Urinary bladder (tissue), 3 donors: ENCODE measurements at regions not wholly inside any gene's neighbourhood (a gene's known extent, or its start where the extent isn't known, plus 50 kb on each side); places are given as distances from the start of the nearest gene placed in this dataset.

ENCODE experiments used
- DNase-seq: peaks from one replicate; pipeline ENCODE4 v3.0.0-alpha.2; 2015; ENCODE audit errors: extremely low spot score
- H3K27ac ChIP-seq: one replicate; pipeline ENCODE4 v1.5.1; 2013; ENCODE audit warnings: low read depth, mild to moderate bottlenecking, moderate library complexity
- H3K36me3 ChIP-seq: one replicate; pipeline ENCODE4 v1.6.1; 2013; ENCODE audit warnings: mild to moderate bottlenecking, moderate library complexity; ENCODE audit not compliant: insufficient read depth
- H3K4me1 ChIP-seq: one replicate; pipeline ENCODE4 v1.6.1; 2013; ENCODE audit warnings: mild to moderate bottlenecking, moderate library complexity; ENCODE audit not compliant: insufficient read depth
- H3K4me3 ChIP-seq: one replicate; pipeline ENCODE4 v1.5.1; 2013; ENCODE audit warnings: low read depth, low read length
- WGBS: extraction: QIAGEN DNeasy Blood & Tissue Kit; methylation state at CpG from one replicate; pipeline ENCODE4 v1.1.7; 2013; 5-methylcytosine and 5-hydroxymethylcytosine counted together
- donor health status: healthy with polysubstance abuse.
- donor health status: healthy.

GRCh38 chr14:85439696-85440328 is 90.1 kb upstream of the FLRT2 start:
- H3K4me1 ChIP-seq = no peaks in the 10 kb centered on the region
- no peak for DNase-seq
- no peaks in the 10 kb centered on the region for H3K36me3 ChIP-seq
- H3K4me3 ChIP-seq = no peak overlapping the region
- no peak overlapping the region for H3K27ac ChIP-seq
- WGBS = 57% methylated on average over 4 of the region's 4 CpGs

DNA sequence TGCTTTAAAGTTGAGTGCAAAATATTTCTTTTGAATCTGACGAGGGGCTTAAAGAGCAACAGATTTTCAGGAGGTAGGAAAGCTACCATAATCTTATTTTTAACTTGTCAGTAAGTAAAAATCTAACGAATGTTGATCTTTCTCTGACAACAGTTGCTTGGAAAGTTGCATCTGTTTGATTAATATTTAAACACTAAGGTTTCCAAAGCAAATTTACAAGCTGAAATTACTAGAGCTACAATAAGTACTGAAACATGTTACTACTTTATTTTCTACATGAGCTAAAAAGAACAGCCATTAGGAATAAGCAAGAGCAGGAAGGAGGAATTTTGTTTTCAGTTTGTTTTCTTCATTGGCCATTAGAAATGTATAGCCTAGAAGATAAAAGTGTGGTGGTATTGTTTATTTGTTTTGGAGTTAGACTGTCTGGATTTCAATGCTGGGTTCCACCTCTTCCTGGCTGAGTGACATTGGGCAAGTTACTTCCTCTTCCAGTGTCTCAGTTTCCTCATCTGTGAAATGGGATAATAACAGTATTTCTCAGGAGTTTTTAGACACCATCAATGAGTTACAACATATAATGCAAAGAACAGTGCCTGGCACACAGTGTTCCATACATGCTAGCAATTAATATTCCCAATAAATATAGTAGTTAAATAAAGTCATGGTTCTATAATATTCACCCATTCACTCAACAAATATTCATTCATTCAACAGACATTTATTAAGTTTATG is 87.9 kb upstream of the FLRT2 start:
- WGBS = 88% methylated on average over 2 of the region's 2 CpGs
- no peak for DNase-seq
- Histone ChIP-seq H3K27ac (no peak overlapping the region), H3K36me3 (no peaks in the 10 kb centered on the region), H3K4me3 (no peak overlapping the region), H3K4me1 (no peaks in the 10 kb centered on the region)

- Histone ChIP-seq H3K36me3 (no peaks in the 10 kb centered on the region), H3K4me3 (no peak overlapping the region), H3K4me1 (no peaks in the 10 kb centered on the region), H3K27ac (no peak overlapping the region)
- WGBS = 99% methylated on average over 1 of the region's 1 CpG
- no peak for DNase-seq
Measured at GRCh38 chr14:85442996-85443395, 86.9 kb upstream of the FLRT2 start.

- DNase-seq = no peak
- Histone ChIP-seq H3K36me3 (no peaks in the 10 kb centered on the region), H3K4me3 (no peak overlapping the region), H3K4me1 (no peaks in the 10 kb centered on the region), H3K27ac (no peak overlapping the region)
- WGBS = 77% methylated on average over 3 of the region's 3 CpGs
Measured at GRCh38 chr14:85444635-85445034, 85.3 kb upstream of the FLRT2 start.

DNA sequence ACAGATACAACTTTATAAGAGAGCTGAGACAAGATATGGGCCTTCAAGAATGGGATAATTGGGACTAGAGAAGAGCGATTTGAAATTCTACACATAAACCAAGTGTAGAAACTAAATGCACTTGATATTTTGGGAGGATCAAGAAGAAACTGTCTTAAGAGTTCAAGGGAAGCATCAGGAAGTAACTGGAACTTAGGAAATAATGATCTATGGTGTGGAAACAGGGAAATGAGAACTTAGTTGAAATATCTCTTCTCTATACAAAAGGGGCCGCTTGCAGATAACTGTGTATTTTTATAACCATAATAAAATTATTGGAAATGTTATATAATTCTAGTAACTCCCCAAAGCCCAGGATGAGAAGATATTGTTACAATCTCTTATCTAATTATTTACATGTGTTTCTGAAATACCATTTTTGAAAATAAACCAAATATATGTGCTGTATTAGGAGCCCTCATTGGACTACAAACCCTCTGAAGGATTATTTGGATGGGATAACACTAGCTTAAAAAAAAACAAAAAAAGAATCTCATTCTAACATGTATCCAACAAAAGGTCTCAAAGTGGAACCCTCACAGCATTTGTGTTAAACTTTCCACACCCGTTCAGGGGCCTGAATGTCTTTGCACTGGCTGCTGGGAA is 84.7 kb upstream of the FLRT2 start:
- 72% methylated on average over 3 of the region's 3 CpGs for WGBS
- no peak overlapping the region for H3K27ac ChIP-seq
- H3K4me1 ChIP-seq = no peaks in the 10 kb centered on the region
- H3K36me3 ChIP-seq = no peaks in the 10 kb centered on the region
- no peak for DNase-seq
- H3K4me3 ChIP-seq = no peak overlapping the region

- Histone ChIP-seq H3K36me3 (no peaks in the 10 kb centered on the region), H3K4me3 (no peak overlapping the region), H3K27ac (no peak overlapping the region), H3K4me1 (no peaks in the 10 kb centered on the region)
- WGBS = 93% methylated on average over 2 of the region's 2 CpGs
- DNase-seq = no peak
Measured at GRCh38 chr14:85447883-85448282, 82.1 kb upstream of the FLRT2 start.

GRCh38 chr14:85451421-85451820 is 78.5 kb upstream of the FLRT2 start:
- Histone ChIP-seq H3K27ac (no peak overlapping the region), H3K36me3 (no peaks in the 10 kb centered on the region), H3K4me1 (no peaks in the 10 kb centered on the region), H3K4me3 (no peak overlapping the region)
- DNase-seq = no peak

DNA sequence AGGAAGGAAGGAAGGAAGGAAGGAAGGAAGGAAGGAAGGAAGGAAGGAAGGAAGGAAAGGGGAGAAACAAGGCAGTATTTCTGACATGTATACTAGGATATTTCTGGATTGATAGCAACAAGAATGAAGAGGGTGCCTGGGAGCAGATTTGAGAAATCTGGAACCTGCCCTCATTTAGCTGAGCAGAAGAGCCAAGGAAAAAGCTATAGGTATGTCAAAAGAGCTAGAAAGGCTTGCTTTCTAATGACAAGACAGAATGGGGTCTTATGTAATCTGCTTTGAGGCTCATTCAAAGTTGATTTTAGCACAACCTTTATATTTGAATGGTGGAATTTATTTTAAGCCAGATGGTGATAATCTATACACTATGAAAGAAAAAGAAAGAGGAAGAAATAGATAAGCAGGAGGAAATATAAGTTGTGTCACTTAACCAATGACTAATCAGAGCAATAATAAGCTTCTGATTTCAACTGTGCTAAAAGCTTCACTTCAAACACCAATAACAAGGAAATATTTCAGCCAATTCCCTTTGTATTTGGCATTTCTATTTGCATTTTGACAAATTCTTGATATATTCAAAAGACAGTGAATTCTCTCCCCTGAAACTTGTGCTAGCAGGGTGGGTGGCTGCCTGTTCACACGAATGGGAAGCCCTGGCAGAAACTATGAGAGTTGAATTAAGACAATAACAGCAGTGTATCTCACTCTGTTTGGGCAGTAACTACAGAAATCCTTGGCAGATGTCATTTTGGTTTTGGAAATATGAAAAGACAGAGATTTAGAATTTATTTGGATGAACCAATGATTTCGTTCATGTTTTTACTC is 76.3 kb upstream of the FLRT2 start:
- no peak overlapping the region for H3K27ac ChIP-seq
- WGBS = 66% methylated on average over 2 of the region's 2 CpGs

GRCh38 chr14:85454226-85454813 is 75.6 kb upstream of the FLRT2 start:
- H3K36me3 ChIP-seq = no peaks in the 10 kb centered on the region
- no peak for DNase-seq
- no peak overlapping the region for H3K4me3 ChIP-seq
- 91% methylated on average over 3 of the region's 3 CpGs for WGBS
- H3K27ac ChIP-seq = no peak overlapping the region
- H3K4me1 ChIP-seq = no peaks in the 10 kb centered on the region

More for the DNA sequence above, 76.3 kb upstream of the FLRT2 start:
- Histone ChIP-seq H3K4me1 (no peaks in the 10 kb centered on the region), H3K36me3 (no peaks in the 10 kb centered on the region), H3K4me3 (no peak overlapping the region)
- no peak for DNase-seq

DNA sequence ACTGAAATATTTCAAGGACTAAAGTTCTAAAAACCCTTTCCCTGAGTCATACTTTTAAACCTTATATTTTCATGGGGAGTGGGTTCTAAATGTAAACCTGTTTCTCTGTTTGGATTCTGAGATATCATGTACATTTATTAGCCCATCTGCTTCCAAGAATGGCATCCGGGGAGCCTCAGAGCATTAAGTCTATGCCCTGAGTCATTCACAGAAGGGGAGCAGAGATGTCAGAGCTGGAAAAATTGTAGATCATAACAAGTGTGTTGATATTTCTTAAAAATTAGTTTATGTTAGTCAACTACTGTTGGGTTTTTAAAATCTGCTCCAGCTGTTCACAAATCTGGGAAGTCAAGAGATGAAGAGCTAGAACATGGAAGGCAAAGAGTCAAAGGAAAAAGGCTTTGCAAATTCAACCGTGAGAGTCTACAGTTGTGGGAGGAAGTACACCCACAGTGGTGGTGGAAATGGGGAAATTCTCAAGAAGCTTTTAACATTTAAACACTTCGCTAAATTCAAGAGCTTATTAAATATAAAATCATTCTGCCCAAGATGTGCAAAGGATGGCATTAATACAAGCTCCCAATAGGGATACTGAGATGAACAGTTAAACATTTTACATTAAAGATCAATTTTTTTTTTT is 70.5 kb upstream of the FLRT2 start:
- Histone ChIP-seq H3K36me3 (no peaks in the 10 kb centered on the region), H3K27ac (no peak overlapping the region), H3K4me3 (no peak overlapping the region), H3K4me1 (no peaks in the 10 kb centered on the region)
- no peak for DNase-seq
- 68% methylated on average over 3 of the region's 3 CpGs for WGBS

GRCh38 chr14:85461432-85462133 is 68.4 kb upstream of the FLRT2 start:
- no peak for DNase-seq
- H3K27ac ChIP-seq = no peak overlapping the region
- WGBS = 90% methylated on average over 3 of the region's 3 CpGs

GRCh38 chr14:85463512-85463911 is 66.4 kb upstream of the FLRT2 start:
- Histone ChIP-seq H3K27ac (no peak overlapping the region), H3K4me3 (no peak overlapping the region), H3K4me1 (no peaks in the 10 kb centered on the region), H3K36me3 (no peaks in the 10 kb centered on the region)
- WGBS = 65% methylated on average over 4 of the region's 4 CpGs
- DNase-seq = no peak

More at GRCh38 chr14:85461432-85462133, 68.4 kb upstream of the FLRT2 start:
- no peak overlapping the region for H3K4me3 ChIP-seq
- H3K36me3 ChIP-seq = no peaks in the 10 kb centered on the region
- no peaks in the 10 kb centered on the region for H3K4me1 ChIP-seq
